Endothelial cell of umbilical vein (primary cell): ENCODE measurements at regions not wholly inside any gene's neighbourhood (a gene's known extent, or its start where the extent isn't known, plus 50 kb on each side); places are given as distances from the start of the nearest gene placed in this dataset.

ENCODE experiments used
- BruUV-seq: library from RNA; stranded (reverse); fragments of 400-500 nt; replicated peaks from 2 replicates; lab custom pipeline; 2021; lab: Mats Ljungman, UMichigan
- CTCF ChIA-PET: fragments of 300-600, 350-600 bp; sonication (Branson Sonifier 250); formaldehyde crosslinking; loops from one replicate; lab custom pipeline; 2021; ENCODE audit warnings: antibody characterized with exemption, inconsistent platforms; lab: Charles Lee
- POLR2A ChIA-PET: fragments of 300-600, 350-600 bp; sonication (Branson Sonifier 250); formaldehyde crosslinking; loops from one replicate; lab custom pipeline; 2021; ENCODE audit warnings: antibody characterized with exemption, inconsistent platforms; lab: Charles Lee
- DNase-seq: peaks from one replicate; pipeline ENCODE4 v3.0.0-alpha.2; 2011; ENCODE audit warnings: low read depth, low spot score
- FAIRE-seq: peaks from 2 replicates; lab custom pipeline; 2011; peaks lifted over from hg19 to GRCh38; lab: Jason Lieb, UNC
- H2AFZ ChIP-seq: 2 replicates; pipeline ENCODE4 v1.6.0; 2012; ENCODE audit warnings: low read depth, low read length, control low read depth, inconsistent platforms
- H3K27ac ChIP-seq: 2 replicates; pipeline ENCODE4 v1.5.1; 2011; ENCODE audit warnings: low read depth, mild to moderate bottlenecking, control low read depth, low read length, moderate library complexity; ENCODE audit not compliant: insufficient read depth
- H3K27me3 ChIP-seq, 2 experiments: 2 replicates each; pipeline versions ENCODE4 v1.6.0 to v1.6.1; 2011; ENCODE audit warnings: low read length in 2 of 2, mixed read lengths in 1 of 2; ENCODE audit not compliant: control insufficient read depth in 2 of 2, insufficient read depth in 2 of 2
- H3K36me3 ChIP-seq, 2 experiments: 2 replicates in 1 of 2; 3 replicates in 1 of 2; pipeline ENCODE4 v1.5.1; 2011; ENCODE audit warnings: low read length in 2 of 2, mild to moderate bottlenecking in 1 of 2, moderate library complexity in 1 of 2; ENCODE audit not compliant: control insufficient read depth in 2 of 2, insufficient read depth in 2 of 2; ENCODE audit errors: extremely low read depth in 1 of 2
- H3K4me1 ChIP-seq: 3 replicates; pipeline ENCODE4 v1.5.1; 2011; ENCODE audit warnings: mild to moderate bottlenecking, low read length; ENCODE audit not compliant: control insufficient read depth, insufficient read depth; ENCODE audit errors: extremely low read depth
- H3K4me2 ChIP-seq: 2 replicates; pipeline ENCODE4 v1.6.1; 2011; ENCODE audit warnings: low read length, control low read depth, mixed read lengths; ENCODE audit not compliant: insufficient read depth
- H3K4me3 ChIP-seq, 3 experiments: fragments of 200-600 bp in 1 of 3; sonication (generic), shearing (Covaris generic) in 1 of 3; replicated peaks in 1 of 3; 2 replicates each; pipeline ENCODE4 v1.5.1; 2011 to 2016; ENCODE audit warnings: control low read depth in 3 of 3, low read length in 3 of 3, mild to moderate bottlenecking in 2 of 3, inconsistent platforms in 1 of 3, low read depth in 1 of 3, moderate library complexity in 1 of 3; ENCODE audit not compliant: insufficient read depth in 1 of 3
- H3K79me2 ChIP-seq: 2 replicates; pipeline ENCODE4 v1.6.0; 2012; ENCODE audit warnings: low read length, inconsistent platforms; ENCODE audit not compliant: control insufficient read depth, insufficient read depth
- H3K9ac ChIP-seq: replicated peaks from 2 replicates; pipeline ENCODE3; 2011; ENCODE audit warnings: low read length, control low read depth; ENCODE audit not compliant: insufficient read depth; ENCODE audit errors: extremely low read depth
- H3K9me1 ChIP-seq: replicated peaks from 3 replicates; pipeline ENCODE4 v1.6.0; 2011; ENCODE audit warnings: mild to moderate bottlenecking, low read length; ENCODE audit not compliant: control insufficient read depth, insufficient read depth; ENCODE audit errors: extremely low read depth
- H3K9me3 ChIP-seq: replicated peaks from 2 replicates; pipeline ENCODE4 v1.5.1; 2012; ENCODE audit warnings: low read length, inconsistent platforms; ENCODE audit not compliant: control insufficient read depth, insufficient read depth
- H4K20me1 ChIP-seq: replicated peaks from 2 replicates; pipeline ENCODE3; 2011; ENCODE audit warnings: mild to moderate bottlenecking, low read length; ENCODE audit not compliant: control insufficient read depth, insufficient read depth; ENCODE audit errors: extremely low read depth
- EZH2 ChIP-seq: IDR thresholded peaks from 2 replicates; pipeline ENCODE4 v1.6.1; 2012; ENCODE audit warnings: borderline replicate concordance, low read depth, mild to moderate bottlenecking, moderate library complexity, low read length, inconsistent platforms; ENCODE audit not compliant: severe bottlenecking
- FOS ChIP-seq: IDR thresholded peaks from 2 replicates; pipeline ENCODE4 v1.6.1; 2011; ENCODE audit warnings: mild to moderate bottlenecking, low read length, moderate library complexity, borderline replicate concordance; ENCODE audit not compliant: insufficient read depth
- GATA2 ChIP-seq: IDR thresholded peaks from 2 replicates; pipeline ENCODE4 v1.7.0; 2011; ENCODE audit warnings: low read depth, mild to moderate bottlenecking, moderate library complexity, mixed read lengths, low read length; ENCODE audit not compliant: insufficient read length, insufficient read depth
- JUN ChIP-seq: IDR thresholded peaks from 2 replicates; pipeline ENCODE4 v1.6.1; 2011; ENCODE audit warnings: borderline replicate concordance, low read depth; ENCODE audit not compliant: insufficient read length, insufficient read depth
- MAX ChIP-seq: IDR thresholded peaks from 2 replicates; pipeline ENCODE4 v1.6.1; 2011; ENCODE audit not compliant: insufficient read depth, insufficient read length
- MYC ChIP-seq: IDR thresholded peaks from one replicate; pipeline ENCODE4 v1.6.1; 2011; ENCODE audit warnings: mild to moderate bottlenecking, low read depth, low read length
- POLR2A ChIP-seq: IDR thresholded peaks from 2 replicates; pipeline ENCODE4 v1.6.1; 2012; ENCODE audit warnings: low read depth, mild to moderate bottlenecking, control low read depth, low read length
- POLR2AphosphoS5 ChIP-seq: IDR thresholded peaks from 2 replicates; pipeline ENCODE4 v1.6.1; 2012; ENCODE audit warnings: low read depth, mild to moderate bottlenecking, control low read depth, low read length, moderate library complexity; ENCODE audit not compliant: insufficient read depth
- dilution Hi-C: fragments of 300-500 bp; cut with MboI; formaldehyde crosslinking; loops from one replicate; pipeline ENCODE4 v1.15.0; 2019; ENCODE audit warnings: low sequenced_read_pairs; ENCODE audit not compliant: extremely low pct_ligation_motif_present
- intact Hi-C: fragments of 100-400 bp; cut with micrococcal nuclease; formaldehyde crosslinking; loops from one replicate; pipeline ENCODE4 v1.10.0; 2022
- TF ChIP-seq, protein P1 (sequence below), 2 donors: IDR thresholded peaks; 1 replicate in 1 of 2; 2 replicates in 1 of 2; pipeline ENCODE4 v1.5.1; 2011; ENCODE audit warnings: low read length in 2 of 2, mild to moderate bottlenecking in 2 of 2, moderate library complexity in 2 of 2, control low read depth in 1 of 2, inconsistent platforms in 1 of 2, low read depth in 1 of 2; ENCODE audit not compliant: insufficient read depth in 1 of 2; ENCODE audit errors: extremely low read depth in 1 of 2

- no peaks in the 10 kb centered on the region for H3K9me3 ChIP-seq
- no peak overlapping the region for H2AFZ ChIP-seq
- H3K4me3 ChIP-seq = no peak overlapping the region
- TF ChIP-seq GATA2 = no peak
- TF ChIP-seq JUN = no peak
- TF ChIP-seq POLR2AphosphoS5 = no peak
- no peak for TF ChIP-seq MAX
- no peak for TF ChIP-seq EZH2
- TF ChIP-seq FOS = no peak
- TF ChIP-seq, protein P1, sequence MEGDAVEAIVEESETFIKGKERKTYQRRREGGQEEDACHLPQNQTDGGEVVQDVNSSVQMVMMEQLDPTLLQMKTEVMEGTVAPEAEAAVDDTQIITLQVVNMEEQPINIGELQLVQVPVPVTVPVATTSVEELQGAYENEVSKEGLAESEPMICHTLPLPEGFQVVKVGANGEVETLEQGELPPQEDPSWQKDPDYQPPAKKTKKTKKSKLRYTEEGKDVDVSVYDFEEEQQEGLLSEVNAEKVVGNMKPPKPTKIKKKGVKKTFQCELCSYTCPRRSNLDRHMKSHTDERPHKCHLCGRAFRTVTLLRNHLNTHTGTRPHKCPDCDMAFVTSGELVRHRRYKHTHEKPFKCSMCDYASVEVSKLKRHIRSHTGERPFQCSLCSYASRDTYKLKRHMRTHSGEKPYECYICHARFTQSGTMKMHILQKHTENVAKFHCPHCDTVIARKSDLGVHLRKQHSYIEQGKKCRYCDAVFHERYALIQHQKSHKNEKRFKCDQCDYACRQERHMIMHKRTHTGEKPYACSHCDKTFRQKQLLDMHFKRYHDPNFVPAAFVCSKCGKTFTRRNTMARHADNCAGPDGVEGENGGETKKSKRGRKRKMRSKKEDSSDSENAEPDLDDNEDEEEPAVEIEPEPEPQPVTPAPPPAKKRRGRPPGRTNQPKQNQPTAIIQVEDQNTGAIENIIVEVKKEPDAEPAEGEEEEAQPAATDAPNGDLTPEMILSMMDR (IDR thresholded peaks at IDR 0.05; ENCODE audit: extremely low read depth in 1 of 2, insufficient read depth in 1 of 2, low read depth in 1 of 2, low read length in 2 of 2) = no peak
- TF ChIP-seq POLR2A = no peak
- TF ChIP-seq MYC = no peak
- no peaks in the 10 kb centered on the region for H4K20me1 ChIP-seq
- no peaks in the 10 kb centered on the region for H3K4me1 ChIP-seq
- ChIA-PET CTCF (no interaction called here), POLR2A (no interaction called here)
- no peak overlapping the region for H3K9ac ChIP-seq
- FAIRE-seq (no peak), DNase-seq (no peak)
- intact Hi-C loops = no loop called here
- H3K9me1 ChIP-seq = no peaks in the 10 kb centered on the region
- BruUV-seq = no TSS peak
- H3K27ac ChIP-seq = no peak overlapping the region
- H3K79me2 ChIP-seq = no peaks in the 10 kb centered on the region
- no peaks in the 10 kb centered on the region for H3K36me3 ChIP-seq
- dilution Hi-C loops = no loop called here
- H3K27me3 ChIP-seq = no peaks in the 10 kb centered on the region
- no peak overlapping the region for H3K4me2 ChIP-seq
Observed at GRCh38 chr11:134901955-134902918, 490.2 kb upstream of the B3GAT1 start.
